Esophagus squamous epithelium (tissue), 4 donors: ENCODE measurements at regions not wholly inside any gene's neighbourhood (a gene's known extent, or its start where the extent isn't known, plus 50 kb on each side); places are given as distances from the start of the nearest gene placed in this dataset.

Experiments
- CTCF ChIP-seq, 6 experiments: fragments of 450-650 bp in 4 of 6; fragments of 200-600 bp in 2 of 6; sonication (generic) in 2 of 6; IDR thresholded peaks; one replicate each; pipeline ENCODE4 v1.5.1; 2016 to 2019; ENCODE audit warnings: antibody characterized with exemption in 6 of 6, mild to moderate bottlenecking in 4 of 6, moderate library complexity in 4 of 6
- POLR2A ChIP-seq, 4 donors: fragments of 450-650 bp; IDR thresholded peaks; one replicate each; pipeline ENCODE4 v1.6.1; 2017; ENCODE audit warnings: antibody characterized with exemption in 4 of 4, mild to moderate bottlenecking in 4 of 4, moderate library complexity in 3 of 4

- no peak for TF ChIP-seq CTCF (IDR thresholded peaks at IDR 0.05)
- TF ChIP-seq POLR2A (IDR thresholded peaks at IDR 0.05), result no peak
These were observed 208.9 kb downstream of the RSL24D1 start for GRCh38 chr15:54987881-54988280.
